Muscle layer of colon (tissue), 2 donors: ENCODE measurements at regions not wholly inside any gene's neighbourhood (a gene's known extent, or its start where the extent isn't known, plus 50 kb on each side); places are given as distances from the start of the nearest gene placed in this dataset.

Experiments
- H3K27ac ChIP-seq: one replicate; pipeline ENCODE4 v1.7.0; 2013; ENCODE audit warnings: low read depth, mild to moderate bottlenecking, low read length, moderate library complexity
- H3K27me3 ChIP-seq, 2 donors: one replicate each; pipeline ENCODE4 v1.7.0; 2013; ENCODE audit warnings: low read length in 2 of 2, mild to moderate bottlenecking in 2 of 2; ENCODE audit not compliant: insufficient read depth in 2 of 2, control insufficient read depth in 1 of 2
- H3K36me3 ChIP-seq: one replicate; pipeline ENCODE4 v1.7.0; 2013; ENCODE audit warnings: mild to moderate bottlenecking, low read length; ENCODE audit not compliant: insufficient read depth
- H3K4me1 ChIP-seq: one replicate; pipeline ENCODE4 v1.7.0; 2013; ENCODE audit warnings: mild to moderate bottlenecking, low read length; ENCODE audit not compliant: insufficient read depth
- H3K4me3 ChIP-seq, 2 donors: one replicate each; pipeline ENCODE4 v1.7.0; 2013; ENCODE audit warnings: low read length in 2 of 2, low read depth in 1 of 2, mild to moderate bottlenecking in 1 of 2, moderate library complexity in 1 of 2
- H3K9ac ChIP-seq: one replicate; pipeline ENCODE4 v1.7.0; 2013; ENCODE audit warnings: low read length
- H3K9me3 ChIP-seq: one replicate; pipeline ENCODE4 v1.7.0; 2013; ENCODE audit warnings: mild to moderate bottlenecking, low read length
- donor health status: abdominal sarcoma.
- donor health status: Adenocarcinoma of cecum.

DNA sequence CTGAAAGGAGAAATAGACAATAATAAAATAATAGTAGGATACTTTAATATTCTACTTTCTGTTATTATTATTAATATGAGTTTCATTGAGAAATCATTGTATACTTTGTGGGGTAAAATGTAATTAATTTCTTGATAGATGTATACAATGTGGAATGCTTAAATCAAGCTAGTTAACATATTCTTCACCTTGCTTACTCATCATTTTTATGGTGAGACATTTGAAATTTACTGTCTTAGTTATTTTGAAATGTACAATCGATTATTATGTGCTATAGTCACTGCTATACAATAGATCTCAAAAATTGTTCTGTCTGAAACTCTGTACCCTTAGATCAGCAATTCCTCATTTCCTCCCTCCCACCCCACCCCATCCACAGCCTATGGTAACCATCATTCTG lies 720.3 kb downstream of the RNF144B start:
- Histone ChIP-seq H3K4me1 (no peaks in the 10 kb centered on the region), H3K4me3 (no peak overlapping the region), H3K9me3 (no peaks in the 10 kb centered on the region), H3K27ac (no peak overlapping the region), H3K27me3 (no peaks in the 10 kb centered on the region), H3K36me3 (no peaks in the 10 kb centered on the region), H3K9ac (no peak overlapping the region)

DNA sequence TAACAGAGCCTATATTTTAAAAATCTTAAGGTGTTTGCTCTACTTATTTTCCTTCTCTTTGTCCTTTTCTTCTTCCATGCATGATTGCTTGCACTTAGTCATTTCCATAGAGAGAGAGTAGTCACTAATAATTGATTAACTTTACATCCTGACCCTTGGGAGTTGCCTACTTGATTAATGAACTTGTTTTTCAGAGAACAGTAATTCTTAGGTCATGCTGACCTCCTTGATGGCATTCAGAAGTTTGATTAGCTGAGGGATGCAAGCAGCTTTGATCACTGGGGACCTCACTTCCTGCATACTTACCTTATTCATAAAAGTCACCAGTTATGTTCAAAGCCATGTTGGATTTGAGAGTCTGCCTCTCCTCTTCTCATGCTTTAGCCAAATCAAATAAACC lies 715.6 kb upstream of the ID4 start:
- no peaks in the 10 kb centered on the region for H3K4me1 ChIP-seq
- H3K27me3 ChIP-seq = no peaks in the 10 kb centered on the region
- H3K27ac ChIP-seq = no peak overlapping the region
- H3K4me3 ChIP-seq = no peak overlapping the region
- H3K9ac ChIP-seq = no peak overlapping the region
- no peaks in the 10 kb centered on the region for H3K9me3 ChIP-seq
- H3K36me3 ChIP-seq = no peaks in the 10 kb centered on the region

GRCh38 chr6:19127081-19127480 lies 710.1 kb upstream of the ID4 start:
- H3K27ac ChIP-seq = no peak overlapping the region
- no peaks in the 10 kb centered on the region for H3K4me1 ChIP-seq
- H3K9ac ChIP-seq = no peak overlapping the region
- H3K4me3 ChIP-seq = no peak overlapping the region
- no peaks in the 10 kb centered on the region for H3K36me3 ChIP-seq
- H3K9me3 ChIP-seq = no peaks in the 10 kb centered on the region
- H3K27me3 ChIP-seq = no peaks in the 10 kb centered on the region

DNA sequence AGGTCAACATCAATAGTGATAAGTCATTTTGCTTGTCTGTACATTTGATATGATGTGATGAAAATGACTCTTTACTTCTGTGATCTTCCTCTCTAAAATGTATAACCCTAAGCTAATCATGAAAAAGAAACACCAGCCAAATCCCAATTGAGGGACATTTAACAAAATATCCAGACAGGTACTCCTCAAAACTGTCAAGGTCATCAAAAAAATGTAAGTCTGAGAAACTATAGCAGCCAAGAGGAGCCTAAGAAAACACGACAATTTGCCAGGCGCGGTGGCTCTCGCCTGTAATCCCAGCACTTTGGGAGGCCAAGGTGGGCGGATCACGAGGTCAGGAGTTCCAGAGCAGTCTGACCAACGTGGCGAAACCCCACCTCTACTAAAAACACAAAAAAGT lies 708.5 kb upstream of the ID4 start:
- Histone ChIP-seq H3K9ac (no peak overlapping the region), H3K9me3 (no peaks in the 10 kb centered on the region), H3K27ac (no peak overlapping the region), H3K4me3 (no peak overlapping the region), H3K27me3 (no peaks in the 10 kb centered on the region), H3K36me3 (no peaks in the 10 kb centered on the region), H3K4me1 (no peaks in the 10 kb centered on the region)

DNA sequence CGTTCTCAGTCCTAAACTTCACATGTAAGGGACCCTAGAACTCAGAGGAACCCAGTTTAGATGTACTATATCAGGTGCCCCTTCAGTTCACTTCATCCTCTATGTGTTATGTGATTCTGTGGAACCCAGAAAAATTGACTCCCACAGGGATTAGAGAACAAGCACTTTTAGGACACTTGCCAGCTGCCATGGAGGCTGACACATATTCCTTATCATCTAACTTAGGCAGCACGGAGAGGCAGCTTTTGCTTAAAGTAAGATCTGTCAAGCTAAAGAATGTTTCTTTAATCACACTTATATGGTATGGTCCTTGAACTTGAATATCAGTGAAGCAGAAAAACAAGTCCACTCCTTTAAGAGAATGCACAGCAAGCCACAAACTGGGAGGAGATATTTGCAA lies 701.5 kb upstream of the ID4 start:
- Histone ChIP-seq H3K36me3 (no peaks in the 10 kb centered on the region), H3K27ac (no peak overlapping the region), H3K9ac (no peak overlapping the region), H3K4me1 (no peaks in the 10 kb centered on the region), H3K27me3 (no peaks in the 10 kb centered on the region), H3K4me3 (no peak overlapping the region), H3K9me3 (no peaks in the 10 kb centered on the region)

DNA sequence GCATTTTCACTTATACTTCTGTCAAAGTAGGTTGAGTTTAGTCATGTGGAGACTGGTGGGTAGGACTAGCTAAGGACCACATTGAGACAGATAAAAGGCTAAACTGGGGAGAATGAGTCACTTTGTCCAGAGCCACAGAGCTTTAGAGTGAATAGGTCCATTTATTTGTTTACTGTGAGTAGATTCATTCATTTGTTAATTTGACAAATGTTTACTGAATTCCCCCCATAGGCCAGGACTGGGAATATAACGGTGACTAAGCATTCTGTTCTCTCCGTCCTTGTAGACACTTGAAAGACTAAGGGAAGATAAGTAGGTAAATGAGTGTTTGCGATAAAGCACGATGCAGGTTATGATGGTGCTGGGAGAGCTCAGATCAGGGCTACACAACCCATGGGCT lies 699.7 kb upstream of the ID4 start:
- no peak overlapping the region for H3K4me3 ChIP-seq
- H3K36me3 ChIP-seq = no peaks in the 10 kb centered on the region
- H3K4me1 ChIP-seq = no peaks in the 10 kb centered on the region
- H3K9ac ChIP-seq = no peak overlapping the region
- no peak overlapping the region for H3K27ac ChIP-seq
- no peaks in the 10 kb centered on the region for H3K27me3 ChIP-seq
- no peaks in the 10 kb centered on the region for H3K9me3 ChIP-seq

GRCh38 chr6:19142275-19142674 lies 694.9 kb upstream of the ID4 start:
- Histone ChIP-seq H3K36me3 (no peaks in the 10 kb centered on the region), H3K9me3 (no peaks in the 10 kb centered on the region), H3K4me1 (no peaks in the 10 kb centered on the region), H3K4me3 (no peak overlapping the region), H3K27ac (no peak overlapping the region), H3K9ac (no peak overlapping the region), H3K27me3 (no peaks in the 10 kb centered on the region)

DNA sequence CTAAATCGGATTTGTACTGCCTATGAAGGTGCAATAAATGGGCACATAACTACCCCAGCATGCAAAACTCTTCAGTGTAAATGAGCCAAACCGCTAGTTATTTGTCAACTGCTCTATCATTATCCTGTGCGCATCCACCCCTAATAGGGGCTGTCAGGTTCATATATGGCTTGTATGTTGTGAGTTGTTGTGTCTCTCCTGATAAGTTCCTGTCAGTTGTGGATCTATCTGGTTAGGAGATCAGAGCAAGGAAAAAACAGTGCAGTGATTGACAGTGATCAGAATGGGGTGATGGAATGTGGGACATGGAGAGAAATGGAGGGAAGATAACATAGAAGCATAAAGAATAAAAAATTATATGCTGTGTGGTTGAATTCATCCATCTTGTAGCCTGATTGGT lies 686.9 kb upstream of the ID4 start:
- H3K9me3 ChIP-seq = no peaks in the 10 kb centered on the region
- no peaks in the 10 kb centered on the region for H3K27me3 ChIP-seq
- H3K27ac ChIP-seq = no peak overlapping the region
- H3K36me3 ChIP-seq = no peaks in the 10 kb centered on the region
- no peak overlapping the region for H3K4me3 ChIP-seq
- no peak overlapping the region for H3K9ac ChIP-seq
- H3K4me1 ChIP-seq = peaks cover 15% of the 10 kb centered on the region

- H3K27ac ChIP-seq = no peak overlapping the region
- no peaks in the 10 kb centered on the region for H3K27me3 ChIP-seq
- no peak overlapping the region for H3K4me3 ChIP-seq
- no peaks in the 10 kb centered on the region for H3K9me3 ChIP-seq
- no peak overlapping the region for H3K9ac ChIP-seq
- H3K4me1 ChIP-seq = peaks cover 15% of the 10 kb centered on the region
- no peaks in the 10 kb centered on the region for H3K36me3 ChIP-seq
Observed at GRCh38 chr6:19153270-19153980, 683.7 kb upstream of the ID4 start.

- Histone ChIP-seq H3K27me3 (no peaks in the 10 kb centered on the region), H3K9ac (no peak overlapping the region), H3K4me3 (no peak overlapping the region), H3K36me3 (no peaks in the 10 kb centered on the region), H3K9me3 (no peaks in the 10 kb centered on the region), H3K27ac (no peak overlapping the region), H3K4me1 (peaks cover 15% of the 10 kb centered on the region)
Observed at GRCh38 chr6:19153981-19154295, 683.2 kb upstream of the ID4 start.

DNA sequence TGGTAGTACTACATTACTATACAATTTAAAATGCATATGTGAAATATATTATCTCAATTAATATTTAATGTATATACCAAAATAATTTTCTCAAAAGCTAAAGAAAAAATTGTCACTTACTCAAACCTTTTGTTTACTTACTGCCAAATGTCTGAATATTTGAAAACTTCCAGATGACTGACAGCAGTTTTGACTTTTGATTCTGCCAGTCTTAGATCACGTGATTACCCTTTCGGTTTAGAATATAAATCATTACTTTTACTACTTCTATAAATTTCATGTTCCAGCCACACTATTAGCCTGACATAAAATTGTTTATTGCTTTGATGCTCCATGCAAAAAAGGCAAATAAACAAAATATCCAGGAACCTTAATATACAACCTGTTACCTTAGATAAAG lies 680.7 kb upstream of the ID4 start:
- H3K27ac ChIP-seq = no peak overlapping the region
- H3K36me3 ChIP-seq = no peaks in the 10 kb centered on the region
- no peaks in the 10 kb centered on the region for H3K9me3 ChIP-seq
- no peak overlapping the region for H3K4me3 ChIP-seq
- peaks cover 15% of the 10 kb centered on the region for H3K4me1 ChIP-seq
- no peak overlapping the region for H3K9ac ChIP-seq
- no peaks in the 10 kb centered on the region for H3K27me3 ChIP-seq

- no peak overlapping the region for H3K27ac ChIP-seq
- no peaks in the 10 kb centered on the region for H3K36me3 ChIP-seq
- no peaks in the 10 kb centered on the region for H3K27me3 ChIP-seq
- H3K4me3 ChIP-seq = no peak overlapping the region
- H3K4me1 ChIP-seq = peaks cover 15% of the 10 kb centered on the region
- H3K9ac ChIP-seq = no peak overlapping the region
- no peaks in the 10 kb centered on the region for H3K9me3 ChIP-seq
Observed at GRCh38 chr6:19157486-19157885, 679.7 kb upstream of the ID4 start.
